ENCODE measurements at regions not wholly inside any gene's neighbourhood (a gene's known extent, or its start where the extent isn't known, plus 50 kb on each side); places are given as distances from the start of the nearest gene placed in this dataset.

GRCh38 chr3:56854856-56855611 is 53.3 kb upstream of the ARHGEF3 start:
- TF ChIP-seq CTCF (IDR thresholded peaks at IDR 0.05; ENCODE audit: borderline replicate concordance, extremely low read depth, low read length, poor library complexity, severe bottlenecking) (no peak), EZH2 (IDR thresholded peaks at IDR 0.05; ENCODE audit: borderline replicate concordance, low read depth, low read length, severe bottlenecking) (no peak)
